OCI-LY3 (cell line): ENCODE measurements at regions not wholly inside any gene's neighbourhood (a gene's known extent, or its start where the extent isn't known, plus 50 kb on each side); places are given as distances from the start of the nearest gene placed in this dataset.

Experiments used
- H2AFZ ChIP-seq: fragments of 200-600, 300-600 bp; shearing (Covaris generic); 2 replicates; pipeline ENCODE4 v1.6.0; 2014; ENCODE audit warnings: antibody characterized with exemption, low read depth, low read length
- H3K27ac ChIP-seq: fragments of 200-600, 300-600 bp; sonication (generic); 2 replicates; pipeline ENCODE4 v1.5.1; 2014; ENCODE audit warnings: mild to moderate bottlenecking, low read length, moderate library complexity, mixed read lengths
- H3K27me3 ChIP-seq: fragments of 200-600, 300-600 bp; sonication (generic); 2 replicates; pipeline ENCODE4 v1.6.1; 2014; ENCODE audit warnings: low read depth, low read length, mixed read lengths
- H3K36me3 ChIP-seq: fragments of 200-600, 300-600 bp; sonication (generic); replicated peaks from 2 replicates; pipeline ENCODE3; 2014; ENCODE audit warnings: low read depth, low read length, mixed read lengths
- H3K4me1 ChIP-seq: fragments of 300-600, 200-600 bp; sonication (generic); 2 replicates; pipeline ENCODE4 v1.6.1; 2014; ENCODE audit warnings: low read length, mixed read lengths
- H3K4me2 ChIP-seq: fragments of 200-600, 300-600 bp; sonication (generic); 2 replicates; pipeline ENCODE4 v1.6.1; 2014; ENCODE audit warnings: low read length, mixed read lengths
- H3K4me3 ChIP-seq: fragments of 300-600, 200-600 bp; sonication (generic); 2 replicates; pipeline ENCODE4 v1.5.1; 2014; ENCODE audit warnings: antibody characterized with exemption, mild to moderate bottlenecking, low read length, moderate library complexity
- H3K79me2 ChIP-seq: fragments of 300-600, 200-600 bp; shearing (Covaris generic); 2 replicates; pipeline ENCODE4 v1.6.1; 2014; ENCODE audit warnings: mild to moderate bottlenecking, low read length, mixed read lengths
- H3K9ac ChIP-seq: fragments of 300-600, 200-600 bp; shearing (Covaris generic); 2 replicates; pipeline ENCODE4 v1.6.0; 2014; ENCODE audit warnings: mild to moderate bottlenecking, low read length, moderate library complexity
- H3K9me3 ChIP-seq: fragments of 200-600, 300-600 bp; shearing (Covaris generic); 2 replicates; pipeline ENCODE4 v1.6.1; 2014; ENCODE audit warnings: low read length, mixed read lengths; ENCODE audit not compliant: insufficient read depth
- H4K20me1 ChIP-seq: fragments of 200-600, 300-600 bp; sonication (generic); 2 replicates; pipeline ENCODE4 v1.6.1; 2016; ENCODE audit warnings: low read length, mixed read lengths; ENCODE audit not compliant: insufficient read depth
- EZH2phosphoT487 ChIP-seq: fragments of 200-600 bp; shearing (Covaris generic); IDR thresholded peaks from 2 replicates; pipeline ENCODE4 v1.6.1; 2018; ENCODE audit warnings: antibody characterized with exemption, mixed run types, low read depth
- TF ChIP-seq, protein P1 (sequence below): fragments of 200-600, 300-600 bp; sonication (generic); IDR thresholded peaks from 2 replicates; pipeline ENCODE4 v1.5.1; 2014; ENCODE audit warnings: antibody characterized with exemption, low read length, low read depth

DNA sequence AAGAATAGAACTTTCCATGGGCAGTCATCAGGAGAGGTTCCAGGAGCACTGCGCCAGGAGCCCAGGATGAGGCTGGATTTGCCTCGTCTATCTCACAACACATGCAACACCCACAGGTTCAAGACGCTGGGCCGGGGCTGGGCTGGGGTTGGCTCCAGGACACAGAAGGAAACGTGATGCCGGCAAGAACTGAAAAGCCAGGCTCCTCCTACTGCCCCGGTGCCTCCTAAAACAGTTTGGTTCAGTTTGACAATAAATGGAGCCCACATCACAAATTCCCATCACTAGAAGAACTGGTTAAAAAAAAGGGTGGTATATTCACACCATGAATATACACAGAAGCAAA is 75.9 kb downstream of the INHBB start:
- H3K27ac ChIP-seq: no peak overlapping the region
- no peak overlapping the region for H2AFZ ChIP-seq
- H3K27me3 ChIP-seq: peaks cover 20% of the 10 kb centered on the region
- H4K20me1 ChIP-seq: no peaks in the 10 kb centered on the region
- H3K4me2 ChIP-seq: no peak overlapping the region
- H3K4me3 ChIP-seq: no peak overlapping the region
- no peak for TF ChIP-seq EZH2phosphoT487
- TF ChIP-seq, protein P1, sequence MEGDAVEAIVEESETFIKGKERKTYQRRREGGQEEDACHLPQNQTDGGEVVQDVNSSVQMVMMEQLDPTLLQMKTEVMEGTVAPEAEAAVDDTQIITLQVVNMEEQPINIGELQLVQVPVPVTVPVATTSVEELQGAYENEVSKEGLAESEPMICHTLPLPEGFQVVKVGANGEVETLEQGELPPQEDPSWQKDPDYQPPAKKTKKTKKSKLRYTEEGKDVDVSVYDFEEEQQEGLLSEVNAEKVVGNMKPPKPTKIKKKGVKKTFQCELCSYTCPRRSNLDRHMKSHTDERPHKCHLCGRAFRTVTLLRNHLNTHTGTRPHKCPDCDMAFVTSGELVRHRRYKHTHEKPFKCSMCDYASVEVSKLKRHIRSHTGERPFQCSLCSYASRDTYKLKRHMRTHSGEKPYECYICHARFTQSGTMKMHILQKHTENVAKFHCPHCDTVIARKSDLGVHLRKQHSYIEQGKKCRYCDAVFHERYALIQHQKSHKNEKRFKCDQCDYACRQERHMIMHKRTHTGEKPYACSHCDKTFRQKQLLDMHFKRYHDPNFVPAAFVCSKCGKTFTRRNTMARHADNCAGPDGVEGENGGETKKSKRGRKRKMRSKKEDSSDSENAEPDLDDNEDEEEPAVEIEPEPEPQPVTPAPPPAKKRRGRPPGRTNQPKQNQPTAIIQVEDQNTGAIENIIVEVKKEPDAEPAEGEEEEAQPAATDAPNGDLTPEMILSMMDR: no peak
- no peaks in the 10 kb centered on the region for H3K36me3 ChIP-seq
- no peaks in the 10 kb centered on the region for H3K9me3 ChIP-seq
- no peak overlapping the region for H3K9ac ChIP-seq
- no peaks in the 10 kb centered on the region for H3K4me1 ChIP-seq
- H3K79me2 ChIP-seq: no peaks in the 10 kb centered on the region

DNA sequence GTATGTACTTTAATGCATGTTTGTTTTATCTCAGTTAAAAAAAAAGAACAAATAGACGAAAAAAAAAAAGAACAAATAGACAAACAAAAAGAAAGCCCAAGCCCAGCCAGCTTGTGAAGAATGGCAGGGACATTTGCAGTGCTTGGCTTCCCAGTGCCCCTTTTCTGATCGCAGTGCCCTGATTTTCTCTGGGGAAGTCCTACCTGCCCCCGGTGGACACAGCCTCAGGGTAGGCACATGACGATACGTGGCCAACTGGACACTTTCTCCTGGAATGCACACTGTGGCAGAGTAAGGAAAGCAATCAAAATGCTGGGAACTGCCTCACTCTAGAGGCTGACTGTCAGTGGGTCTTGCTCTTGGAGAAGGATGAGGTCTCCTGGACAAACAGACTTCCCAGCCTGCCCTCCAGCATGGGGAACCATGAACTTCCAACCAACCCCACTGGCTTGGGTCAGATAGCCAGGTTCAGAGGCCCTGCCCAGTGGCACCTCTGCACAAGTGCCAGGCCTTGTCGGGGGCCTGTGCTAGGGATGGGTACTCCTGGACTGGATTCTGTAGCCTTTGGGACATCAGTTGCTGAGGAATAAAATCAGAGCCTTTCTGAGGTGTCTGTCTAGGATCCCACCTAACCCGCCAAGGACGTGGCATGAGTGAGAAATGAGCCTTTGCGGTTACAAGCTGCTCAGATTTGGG is 76.7 kb downstream of the INHBB start:
- Histone ChIP-seq H3K9me3 (no peaks in the 10 kb centered on the region), H3K27me3 (peaks cover 20% of the 10 kb centered on the region), H4K20me1 (no peaks in the 10 kb centered on the region), H3K4me1 (no peaks in the 10 kb centered on the region), H3K36me3 (no peaks in the 10 kb centered on the region), H3K4me3 (no peak overlapping the region), H3K9ac (no peak overlapping the region), H2AFZ (no peak overlapping the region), H3K27ac (no peak overlapping the region), H3K4me2 (no peak overlapping the region), H3K79me2 (no peaks in the 10 kb centered on the region)
- TF ChIP-seq EZH2phosphoT487: no peak
- TF ChIP-seq, protein P1: no peak

DNA sequence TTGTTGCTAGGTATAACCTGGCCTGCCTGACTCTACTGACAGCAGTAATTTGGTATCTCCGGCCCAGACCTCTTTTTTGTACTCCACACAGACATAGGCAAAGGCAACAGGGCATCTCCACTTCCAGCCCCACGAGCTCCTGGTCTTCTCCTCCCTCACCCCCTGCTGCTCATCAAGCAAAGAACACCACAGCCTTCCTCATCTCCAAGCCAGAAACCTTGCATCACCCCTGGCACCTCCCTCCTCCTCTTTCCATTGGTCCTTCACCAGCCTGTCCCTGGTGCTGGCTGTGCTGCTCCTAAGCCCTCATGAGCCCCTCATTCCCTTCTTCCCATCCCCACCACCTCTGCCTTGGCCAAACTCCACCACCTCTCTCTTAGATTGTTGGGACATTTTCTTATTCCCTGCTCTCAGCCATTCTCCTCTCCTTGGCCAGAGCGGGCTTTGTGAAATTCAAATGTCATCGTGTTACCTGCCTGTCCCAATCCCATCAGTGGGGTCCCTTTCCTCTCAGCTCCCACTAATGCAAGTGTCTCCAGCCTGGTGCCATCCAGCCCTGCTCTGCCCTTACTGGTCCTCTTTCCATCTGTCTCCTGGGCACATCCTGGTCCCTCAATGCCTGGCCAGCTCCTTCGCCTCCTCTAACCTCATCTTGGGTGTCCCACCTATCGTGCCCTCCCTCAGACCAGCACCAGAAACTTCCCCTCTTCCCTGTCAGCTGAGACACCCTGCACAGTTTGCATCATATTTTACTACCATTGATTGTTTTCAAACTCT is 77.4 kb downstream of the INHBB start:
- no peak overlapping the region for H3K27ac ChIP-seq
- H3K9me3 ChIP-seq: no peaks in the 10 kb centered on the region
- peaks cover 20% of the 10 kb centered on the region for H3K27me3 ChIP-seq
- no peaks in the 10 kb centered on the region for H3K4me1 ChIP-seq
- no peak overlapping the region for H3K4me3 ChIP-seq
- H3K4me2 ChIP-seq: no peak overlapping the region
- TF ChIP-seq, protein P1: no peak
- no peak for TF ChIP-seq EZH2phosphoT487
- H2AFZ ChIP-seq: no peak overlapping the region
- H3K36me3 ChIP-seq: no peaks in the 10 kb centered on the region
- H3K9ac ChIP-seq: no peak overlapping the region
- no peaks in the 10 kb centered on the region for H3K79me2 ChIP-seq
- H4K20me1 ChIP-seq: no peaks in the 10 kb centered on the region

DNA sequence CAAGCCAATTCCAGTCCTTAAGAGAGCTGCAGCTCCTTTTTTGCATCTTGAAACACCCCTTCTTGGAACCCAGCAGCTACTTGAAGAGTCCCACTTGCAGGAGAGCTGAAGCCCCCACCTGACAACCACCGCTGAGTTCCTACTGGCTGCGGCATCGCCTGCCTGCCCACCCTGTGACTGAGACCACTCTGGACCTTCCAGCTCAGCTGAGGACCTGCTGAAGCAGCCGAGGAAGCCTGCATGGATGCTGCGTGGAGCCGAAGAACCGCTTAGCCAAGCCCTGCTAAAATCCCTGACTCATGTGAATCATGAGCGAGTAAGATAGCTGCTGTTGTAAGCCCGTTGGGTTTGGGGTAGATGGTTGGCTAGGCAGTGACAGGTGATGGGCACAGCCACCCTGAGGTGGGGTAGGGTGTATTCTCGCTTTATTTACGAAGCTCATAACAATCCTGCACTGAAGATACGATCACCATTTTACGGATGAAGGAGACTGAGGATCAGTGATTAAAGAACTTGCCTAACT is 78.4 kb downstream of the INHBB start:
- Histone ChIP-seq H3K4me3 (no peak overlapping the region), H4K20me1 (no peaks in the 10 kb centered on the region), H2AFZ (no peak overlapping the region), H3K4me1 (no peaks in the 10 kb centered on the region), H3K4me2 (no peak overlapping the region), H3K9ac (no peak overlapping the region), H3K27ac (no peak overlapping the region), H3K36me3 (no peaks in the 10 kb centered on the region), H3K27me3 (peaks cover 20% of the 10 kb centered on the region), H3K79me2 (no peaks in the 10 kb centered on the region), H3K9me3 (no peaks in the 10 kb centered on the region)
- TF ChIP-seq, protein P1: no peak
- TF ChIP-seq EZH2phosphoT487: no peak
